Pons (tissue), 1 donor: ENCODE measurements at regions not wholly inside any gene's neighbourhood (a gene's known extent, or its start where the extent isn't known, plus 50 kb on each side); places are given as distances from the start of the nearest gene placed in this dataset.
"Not testable (repeated sequence)": the region's sequence is repeated elsewhere in the genome, so short reads cannot be mapped to it uniquely, and the experiment has no call there.

Experiments used
- DNase-seq: peaks from one replicate; pipeline ENCODE4 v3.0.0-alpha.2; 2016; ENCODE audit warnings: low spot score

- no peak for DNase-seq
Observed at GRCh38 chr2:3115301-3116042, 262.1 kb downstream of the EIPR1 start.

- DNase-seq = no peak
Observed at GRCh38 chr2:3114406-3115185, 263.0 kb downstream of the EIPR1 start.

GRCh38 chr2:3113769-3114168 is 263.8 kb downstream of the EIPR1 start:
- no peak for DNase-seq

- no peak for DNase-seq
Observed at GRCh38 chr2:3113122-3113521, 264.5 kb downstream of the EIPR1 start.

- no peak for DNase-seq
Observed at GRCh38 chr2:3112553-3112952, 265.1 kb downstream of the EIPR1 start.

GRCh38 chr2:3112131-3112530 is 265.5 kb downstream of the EIPR1 start:
- no peak for DNase-seq

- no peak for DNase-seq
Observed at GRCh38 chr2:3110994-3111666, 266.5 kb downstream of the EIPR1 start.

- no peak for DNase-seq
Observed at GRCh38 chr2:3110555-3110954, 267.1 kb downstream of the EIPR1 start.

GRCh38 chr2:3108710-3109702 is 268.6 kb downstream of the EIPR1 start:
- no peak for DNase-seq

GRCh38 chr2:3108105-3108504 is 269.5 kb downstream of the EIPR1 start:
- no peak for DNase-seq

GRCh38 chr2:3107567-3107966 is 270.1 kb downstream of the EIPR1 start:
- no peak for DNase-seq

- DNase-seq = no peak
Observed at GRCh38 chr2:3105814-3106569, 271.6 kb downstream of the EIPR1 start.

GRCh38 chr2:3104958-3105813 is 272.4 kb downstream of the EIPR1 start:
- not testable (repeated sequence) for DNase-seq

GRCh38 chr2:3104261-3104660 is 273.4 kb downstream of the EIPR1 start:
- no peak for DNase-seq

GRCh38 chr2:3102922-3103569 is 274.6 kb downstream of the EIPR1 start:
- DNase-seq = no peak

- no peak for DNase-seq
Observed at GRCh38 chr2:3102081-3102921, 275.3 kb downstream of the EIPR1 start.

GRCh38 chr2:3101016-3101942 is 276.3 kb downstream of the EIPR1 start:
- no peak for DNase-seq
